H9 (cell line): ENCODE measurements at regions not wholly inside any gene's neighbourhood (a gene's known extent, or its start where the extent isn't known, plus 50 kb on each side); places are given as distances from the start of the nearest gene placed in this dataset.

Source experiments
- DNase-seq: peaks from one replicate; pipeline ENCODE4 v3.0.0-alpha.2; 2017
- H2AFZ ChIP-seq: one replicate; pipeline ENCODE4 v1.6.1; 2013; ENCODE audit warnings: mild to moderate bottlenecking, low read length, control low read depth, moderate library complexity
- H2AK5ac ChIP-seq: 2 replicates; pipeline ENCODE4 v1.6.1; 2013; ENCODE audit warnings: low read length, control low read depth, mixed read lengths; ENCODE audit not compliant: insufficient read length
- H2BK120ac ChIP-seq: one replicate; pipeline ENCODE4 v1.6.1; 2013; ENCODE audit warnings: low read depth, mild to moderate bottlenecking, low read length, control low read depth, inconsistent platforms; ENCODE audit not compliant: poor library complexity, severe bottlenecking
- H2BK12ac ChIP-seq: 2 replicates; pipeline ENCODE4 v1.6.1; 2013; ENCODE audit warnings: low read length, control low read depth, mixed read lengths, low read depth; ENCODE audit not compliant: insufficient read length
- H2BK15ac ChIP-seq: 2 replicates; pipeline ENCODE4 v1.6.1; 2013; ENCODE audit warnings: low read depth, low read length, control low read depth
- H2BK20ac ChIP-seq: one replicate; pipeline ENCODE4 v1.6.1; 2013; ENCODE audit warnings: low read depth, mild to moderate bottlenecking, low read length, control low read depth, inconsistent platforms; ENCODE audit not compliant: poor library complexity, severe bottlenecking
- H2BK5ac ChIP-seq: 2 replicates; pipeline ENCODE4 v1.6.1; 2013; ENCODE audit warnings: low read length, control low read depth, mixed read lengths; ENCODE audit not compliant: insufficient read length
- H3K14ac ChIP-seq: 2 replicates; pipeline ENCODE4 v1.6.1; 2013; ENCODE audit warnings: low read length, control low read depth; ENCODE audit not compliant: insufficient read depth
- H3K18ac ChIP-seq: 2 replicates; pipeline ENCODE4 v1.6.1; 2013; ENCODE audit warnings: low read depth, mild to moderate bottlenecking, mixed read lengths, low read length, control low read depth; ENCODE audit not compliant: insufficient read length
- H3K23ac ChIP-seq: 2 replicates; pipeline ENCODE4 v1.6.1; 2013; ENCODE audit warnings: low read length, control low read depth, mixed read lengths, low read depth; ENCODE audit not compliant: insufficient read length
- H3K23me2 ChIP-seq: 2 replicates; pipeline ENCODE4 v1.6.1; 2013; ENCODE audit warnings: low read depth, mild to moderate bottlenecking, mixed read lengths, low read length, control low read depth; ENCODE audit not compliant: insufficient read length, poor library complexity, severe bottlenecking
- H3K27ac ChIP-seq: 2 replicates; pipeline ENCODE4 v1.5.1; 2013; ENCODE audit warnings: low read length, control low read depth, mixed read lengths, low read depth; ENCODE audit not compliant: insufficient read length
- H3K27me3 ChIP-seq: 2 replicates; pipeline ENCODE4 v1.6.1; 2013; ENCODE audit warnings: low read length, control low read depth, inconsistent platforms; ENCODE audit not compliant: insufficient read depth
- H3K4ac ChIP-seq: 2 replicates; pipeline ENCODE4 v1.6.1; 2013; ENCODE audit warnings: low read depth, mild to moderate bottlenecking, control low read depth, inconsistent platforms, low read length, moderate library complexity
- H3K4me1 ChIP-seq: 2 replicates; pipeline ENCODE4 v1.6.1; 2013; ENCODE audit warnings: low read length, control low read depth, inconsistent platforms; ENCODE audit not compliant: insufficient read depth
- H3K4me2 ChIP-seq: 2 replicates; pipeline ENCODE4 v1.6.1; 2013; ENCODE audit warnings: low read length, control low read depth, mixed read lengths; ENCODE audit not compliant: insufficient read length, insufficient read depth
- H3K56ac ChIP-seq: 2 replicates; pipeline ENCODE4 v1.6.1; 2013; ENCODE audit warnings: low read depth, mild to moderate bottlenecking, mixed read lengths, low read length, control low read depth; ENCODE audit not compliant: insufficient read length
- H3K79me1 ChIP-seq: 2 replicates; pipeline ENCODE4 v1.6.1; 2013; ENCODE audit warnings: low read depth, mild to moderate bottlenecking, moderate library complexity, low read length, control low read depth, inconsistent platforms; ENCODE audit not compliant: insufficient read depth, poor library complexity, severe bottlenecking
- H3K79me2 ChIP-seq: 2 replicates; pipeline ENCODE4 v1.6.1; 2013; ENCODE audit warnings: low read length, control low read depth, inconsistent platforms; ENCODE audit not compliant: insufficient read depth
- H3K9ac ChIP-seq: 2 replicates; pipeline ENCODE4 v1.6.1; 2013; ENCODE audit warnings: low read length, control low read depth, mixed read lengths; ENCODE audit not compliant: insufficient read length; ENCODE audit errors: extremely low read depth
- H3K9me3 ChIP-seq: one replicate; pipeline ENCODE4 v1.6.1; 2013; ENCODE audit warnings: low read depth, low read length, inconsistent platforms; ENCODE audit not compliant: control insufficient read depth
- H3T11ph ChIP-seq: one replicate; pipeline ENCODE4 v1.6.1; 2013; ENCODE audit warnings: mild to moderate bottlenecking, low read length, control low read depth, inconsistent platforms
- H4K20me1 ChIP-seq: one replicate; pipeline ENCODE4 v1.6.1; 2013; ENCODE audit not compliant: control insufficient read depth, insufficient read length, insufficient read depth
- H4K5ac ChIP-seq: 2 replicates; pipeline ENCODE4 v1.6.1; 2013; ENCODE audit warnings: low read depth, mild to moderate bottlenecking, mixed read lengths, low read length, control low read depth; ENCODE audit not compliant: insufficient read length
- H4K8ac ChIP-seq: replicated peaks from 2 replicates; pipeline ENCODE4 v1.6.1; 2013; ENCODE audit warnings: low read length, control low read depth, mixed read lengths, low read depth; ENCODE audit not compliant: insufficient read length
- H4K91ac ChIP-seq: 2 replicates; pipeline ENCODE4 v1.6.1; 2013; ENCODE audit warnings: low read depth, mild to moderate bottlenecking, moderate library complexity, mixed read lengths, low read length, control low read depth; ENCODE audit not compliant: insufficient read length
- H3K27ac Mint-ChIP-seq, 3 experiments: 2 replicates in 2 of 3; 3 replicates in 1 of 3; pipeline ENCODE4 v1.8.0; 2020 to 2021; ENCODE audit warnings: mixed read lengths in 3 of 3, mild to moderate bottlenecking in 1 of 3, moderate library complexity in 1 of 3
- H3K27me3 Mint-ChIP-seq: 2 replicates; pipeline ENCODE4 v1.8.0; 2021; ENCODE audit warnings: low read depth, mild to moderate bottlenecking, moderate library complexity, mixed read lengths
- H3K36me3 Mint-ChIP-seq, 3 experiments: 2 replicates in 2 of 3; 3 replicates in 1 of 3; pipeline ENCODE4 v1.8.0; 2020 to 2021; ENCODE audit warnings: low read depth in 3 of 3, mixed read lengths in 3 of 3; ENCODE audit not compliant: insufficient read depth in 1 of 3
- H3K4me1 Mint-ChIP-seq, 2 experiments: 2 replicates each; pipeline ENCODE4 v1.8.0; 2020; ENCODE audit warnings: mixed read lengths in 2 of 2
- H3K4me3 Mint-ChIP-seq, 2 experiments: 2 replicates in 1 of 2; 3 replicates in 1 of 2; pipeline ENCODE4 v1.8.0; 2020 to 2021; ENCODE audit warnings: mild to moderate bottlenecking in 2 of 2, mixed read lengths in 2 of 2, moderate library complexity in 1 of 2
- H3K9me3 Mint-ChIP-seq, 2 experiments: 2 replicates in 1 of 2; 3 replicates in 1 of 2; pipeline ENCODE4 v1.8.0; 2020; ENCODE audit warnings: mild to moderate bottlenecking in 2 of 2, mixed read lengths in 2 of 2, moderate library complexity in 1 of 2
- WGBS: extraction: QIAGEN DNeasy Blood & Tissue Kit; methylation state at CpG from one replicate; pipeline ENCODE4 v1.1.7; 2013; ENCODE audit warnings: missing lambda C conversion rate, low lambda C conversion rate, mixed read lengths; ENCODE audit not compliant: insufficient read length; ENCODE audit errors: extremely low coverage; 5-methylcytosine and 5-hydroxymethylcytosine counted together
- TF ChIP-seq, protein P1 (sequence below): fragments of 200-600 bp; sonication (generic); conservative IDR thresholded peaks from 3 replicates; pipeline ENCODE4 v1.8.0; 2021; ENCODE audit warnings: antibody characterized with exemption, mild to moderate bottlenecking

DNA sequence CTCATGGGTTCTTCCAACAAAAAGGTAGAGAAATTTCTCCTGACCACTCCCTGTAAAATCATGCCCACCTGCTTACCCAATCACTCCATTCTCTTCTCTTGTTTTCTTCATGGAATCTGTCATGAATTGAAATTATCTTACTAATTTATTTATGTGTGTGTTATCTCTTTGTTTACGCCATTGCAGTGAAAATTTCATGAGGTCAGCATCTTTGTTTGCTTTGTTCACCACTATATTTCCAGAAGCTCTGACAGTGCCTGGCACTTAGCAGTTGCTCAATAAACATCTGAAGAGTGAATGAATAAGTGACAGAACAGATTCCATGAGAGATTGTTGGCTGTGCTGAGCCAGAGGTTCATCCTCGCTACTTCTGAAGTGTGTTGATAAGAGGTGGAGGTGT lies 329.5 kb downstream of the NXPE2 start:
- Histone ChIP-seq H4K8ac (no peak overlapping the region), H3K23me2 (no peaks in the 10 kb centered on the region), H2BK5ac (no peak overlapping the region)

More for the DNA sequence above, 329.5 kb downstream of the NXPE2 start:
- Histone ChIP-seq H3K4me2 (no peak overlapping the region), H4K91ac (no peak overlapping the region), H2BK15ac (no peak overlapping the region), H3K23ac (no peak overlapping the region), H4K20me1 (no peaks in the 10 kb centered on the region), H2BK20ac (no peak overlapping the region), H3K27me3 (no peaks in the 10 kb centered on the region), H3K27ac (no peak overlapping the region), H2BK12ac (no peak overlapping the region), H3K18ac (no peak overlapping the region), H3K56ac (no peak overlapping the region), H4K5ac (no peak overlapping the region), H3K9ac (no peak overlapping the region), H3K79me1 (no peaks in the 10 kb centered on the region), H3K9me3 (no peaks in the 10 kb centered on the region), H3T11ph (no peak overlapping the region), H3K14ac (no peak overlapping the region), H2BK120ac (no peak overlapping the region), H3K4me1 (no peaks in the 10 kb centered on the region), H2AK5ac (no peak overlapping the region), H2AFZ (no peak overlapping the region), H3K4ac (no peak overlapping the region), H3K79me2 (no peaks in the 10 kb centered on the region)
- H3K27ac Mint-ChIP-seq, result no peak overlapping the region
- H3K27me3 Mint-ChIP-seq, result peaks cover 6% of the 10 kb centered on the region; the same call in 1 of the 2 replicates
- DNase-seq, result no peak
- H3K36me3 Mint-ChIP-seq, result no peaks in the 10 kb centered on the region; a peak in 1 of 7 replicates
- no peak overlapping the region for H3K4me3 Mint-ChIP-seq
- TF ChIP-seq, protein P1, sequence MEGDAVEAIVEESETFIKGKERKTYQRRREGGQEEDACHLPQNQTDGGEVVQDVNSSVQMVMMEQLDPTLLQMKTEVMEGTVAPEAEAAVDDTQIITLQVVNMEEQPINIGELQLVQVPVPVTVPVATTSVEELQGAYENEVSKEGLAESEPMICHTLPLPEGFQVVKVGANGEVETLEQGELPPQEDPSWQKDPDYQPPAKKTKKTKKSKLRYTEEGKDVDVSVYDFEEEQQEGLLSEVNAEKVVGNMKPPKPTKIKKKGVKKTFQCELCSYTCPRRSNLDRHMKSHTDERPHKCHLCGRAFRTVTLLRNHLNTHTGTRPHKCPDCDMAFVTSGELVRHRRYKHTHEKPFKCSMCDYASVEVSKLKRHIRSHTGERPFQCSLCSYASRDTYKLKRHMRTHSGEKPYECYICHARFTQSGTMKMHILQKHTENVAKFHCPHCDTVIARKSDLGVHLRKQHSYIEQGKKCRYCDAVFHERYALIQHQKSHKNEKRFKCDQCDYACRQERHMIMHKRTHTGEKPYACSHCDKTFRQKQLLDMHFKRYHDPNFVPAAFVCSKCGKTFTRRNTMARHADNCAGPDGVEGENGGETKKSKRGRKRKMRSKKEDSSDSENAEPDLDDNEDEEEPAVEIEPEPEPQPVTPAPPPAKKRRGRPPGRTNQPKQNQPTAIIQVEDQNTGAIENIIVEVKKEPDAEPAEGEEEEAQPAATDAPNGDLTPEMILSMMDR, result no peak
- WGBS, result no CpG with 5 or more reads among the region's 2 CpGs
- H3K9me3 Mint-ChIP-seq, result peaks cover 0 to 2% of the 10 kb centered on the region in 2 experiments; a peak in 3 of 5 replicates
- H3K4me1 Mint-ChIP-seq, result peaks cover 0 to 4% of the 10 kb centered on the region in 2 experiments; a peak in 2 of 4 replicates
